Fibroblast of skin of back (primary cell): ENCODE measurements at regions not wholly inside any gene's neighbourhood (a gene's known extent, or its start where the extent isn't known, plus 50 kb on each side); places are given as distances from the start of the nearest gene placed in this dataset.
A peak's percentile ranks its signal among the peaks of the same experiment; 100 is the strongest.
"Not testable (repeated sequence)": the region's sequence is repeated elsewhere in the genome, so short reads cannot be mapped to it uniquely, and the experiment has no call there.

Source experiments
- DNase-seq: peaks from one replicate; pipeline ENCODE4 v3.0.0-alpha.2; 2013

DNA sequence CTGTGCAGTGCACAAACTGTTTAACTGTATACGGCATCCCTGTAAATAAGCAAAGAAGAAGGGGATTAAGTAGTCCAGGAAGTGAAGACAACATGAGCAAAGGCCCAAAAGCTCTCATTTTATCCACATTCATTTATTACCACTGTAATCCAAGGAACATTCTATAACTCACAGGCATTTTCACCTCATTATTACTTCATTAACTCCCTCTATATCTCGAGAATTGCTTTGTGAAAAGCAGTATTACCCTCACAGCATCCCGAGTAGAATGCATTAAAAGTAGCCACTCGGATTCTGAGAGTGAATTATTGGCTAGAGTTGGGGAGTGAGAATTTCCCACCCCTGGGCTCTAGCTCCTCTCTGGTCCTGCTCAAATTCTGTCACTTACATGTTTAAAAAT, 51.0 kb upstream of the CHCHD3 start:
- DNase-seq, result no peak

DNA sequence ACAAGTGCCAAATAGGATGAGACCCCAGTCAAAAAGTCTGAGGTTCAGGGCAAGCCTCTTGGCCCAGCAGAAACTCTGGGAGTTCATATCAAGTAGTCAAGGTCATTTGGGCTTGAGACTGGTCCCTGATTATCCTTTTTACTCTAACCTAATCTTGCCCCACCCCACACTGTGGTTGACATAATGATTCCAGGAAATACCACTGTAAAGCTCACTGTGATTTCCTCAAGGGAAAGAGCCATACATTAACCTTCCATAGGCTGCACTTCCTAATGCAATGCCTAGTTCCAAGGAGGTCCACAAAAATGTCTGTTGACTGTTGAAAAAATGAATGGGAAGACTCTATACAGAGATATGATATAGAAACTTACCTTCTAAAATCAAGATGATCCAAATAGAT, 52.9 kb upstream of the CHCHD3 start:
- DNase-seq, result no peak

DNA sequence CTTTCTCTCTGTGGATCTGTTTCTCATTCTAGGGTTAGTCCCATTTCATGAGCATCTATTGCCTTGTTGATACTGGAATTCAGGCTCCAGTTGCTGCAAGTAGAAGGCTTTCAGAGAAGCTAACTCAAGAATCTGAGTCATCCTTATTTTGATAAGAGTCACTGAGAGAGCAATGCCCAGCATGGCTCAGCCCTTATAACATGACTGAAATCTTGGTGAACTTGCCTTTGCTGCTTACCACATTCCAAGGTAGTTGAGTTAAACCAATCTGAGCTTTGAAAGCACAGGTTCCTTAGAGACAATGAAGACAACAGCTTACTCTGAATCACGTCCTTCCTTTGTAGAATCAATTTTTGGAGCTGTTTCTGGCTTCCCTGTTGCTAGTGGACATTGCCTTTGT, 53.6 kb upstream of the CHCHD3 start:
- DNase-seq, result peak; percentile 27

DNA sequence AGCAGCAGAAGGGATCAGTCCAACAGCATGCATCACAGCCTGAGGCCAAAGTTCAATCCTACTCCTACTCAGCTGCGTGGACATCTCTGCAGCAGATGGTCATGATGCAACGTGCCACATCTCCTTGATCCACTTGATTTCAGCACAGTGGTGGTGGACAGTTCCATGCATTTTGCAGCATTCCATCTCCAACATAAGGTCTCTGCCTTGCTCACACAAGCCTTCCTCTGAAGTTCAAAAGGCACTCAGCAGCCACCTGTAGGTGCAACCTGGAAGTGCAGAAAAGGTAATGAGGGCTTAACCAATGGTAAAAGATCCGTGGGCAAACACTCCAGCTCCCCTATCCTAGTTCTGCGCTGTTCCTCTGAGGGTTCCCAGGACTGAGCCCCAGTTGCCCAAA, 57.5 kb upstream of the CHCHD3 start:
- peak; percentile 38 for DNase-seq

DNA sequence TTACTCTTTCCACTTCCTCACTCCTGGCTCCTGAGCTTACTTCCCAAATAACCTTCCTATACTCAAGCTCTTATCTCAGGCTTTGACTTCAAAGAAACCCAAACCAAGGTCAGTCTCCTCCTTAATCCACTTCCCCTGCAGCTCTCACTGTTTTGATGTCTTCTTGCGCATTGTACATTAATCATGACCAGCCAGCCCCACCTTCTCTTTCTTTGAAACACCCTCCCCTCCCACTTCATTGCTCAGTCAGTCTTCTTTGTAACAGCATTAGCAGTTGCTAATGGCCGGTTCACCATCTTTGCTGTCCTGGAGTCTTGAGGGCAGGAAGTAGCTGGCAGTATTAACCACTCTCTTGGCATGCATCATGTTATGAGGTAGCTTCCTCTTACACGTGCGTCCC, 57.9 kb upstream of the CHCHD3 start:
- no peak for DNase-seq

DNA sequence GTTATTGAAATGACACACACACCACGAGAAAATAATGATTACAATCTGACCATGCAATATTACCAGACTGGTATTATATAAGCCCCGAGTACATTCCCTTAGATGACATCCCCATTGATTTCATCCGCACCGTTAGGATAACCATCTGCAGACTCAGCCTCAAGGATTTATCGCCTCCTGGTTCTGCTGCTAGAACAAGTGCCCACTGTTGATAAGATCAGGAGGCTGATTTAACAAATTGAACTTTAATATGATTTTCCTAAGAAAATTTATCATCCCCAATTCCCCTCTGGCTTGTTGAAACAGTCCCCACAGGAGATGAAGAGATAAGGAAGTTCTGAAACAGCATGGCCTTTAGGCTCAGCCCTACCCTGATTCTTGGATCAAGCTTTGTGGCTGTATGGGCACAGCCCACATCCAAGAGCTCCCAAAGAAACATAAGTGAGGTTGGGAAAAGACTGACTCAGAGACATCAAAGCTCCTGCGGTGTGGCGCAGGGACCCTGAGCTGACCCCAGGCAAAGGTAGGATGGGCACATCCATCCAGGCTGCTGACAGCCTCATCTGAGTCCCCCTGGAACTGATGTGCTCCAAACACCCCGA, 59.2 kb upstream of the CHCHD3 start:
- DNase-seq, result no peak

DNA sequence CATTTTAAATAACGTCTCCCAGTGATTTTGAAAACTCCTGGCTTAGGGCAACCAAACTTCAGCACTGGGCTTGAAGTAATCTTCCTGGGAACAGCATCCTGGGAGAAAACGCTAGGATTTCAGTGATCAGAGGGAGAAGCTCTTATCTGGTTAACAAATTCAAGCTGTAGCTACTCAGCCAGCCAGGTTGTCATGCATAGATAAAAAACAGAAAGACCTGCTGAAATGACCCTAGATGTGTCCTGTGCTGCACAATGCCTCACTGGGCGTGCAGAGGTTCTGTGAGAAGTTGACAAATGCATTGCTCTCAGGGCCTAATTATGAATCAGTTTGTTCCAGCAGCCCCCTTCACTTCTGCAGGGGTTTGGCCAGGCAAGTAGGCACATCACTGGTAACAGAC, 68.9 kb upstream of the CHCHD3 start:
- DNase-seq, result no peak

DNA sequence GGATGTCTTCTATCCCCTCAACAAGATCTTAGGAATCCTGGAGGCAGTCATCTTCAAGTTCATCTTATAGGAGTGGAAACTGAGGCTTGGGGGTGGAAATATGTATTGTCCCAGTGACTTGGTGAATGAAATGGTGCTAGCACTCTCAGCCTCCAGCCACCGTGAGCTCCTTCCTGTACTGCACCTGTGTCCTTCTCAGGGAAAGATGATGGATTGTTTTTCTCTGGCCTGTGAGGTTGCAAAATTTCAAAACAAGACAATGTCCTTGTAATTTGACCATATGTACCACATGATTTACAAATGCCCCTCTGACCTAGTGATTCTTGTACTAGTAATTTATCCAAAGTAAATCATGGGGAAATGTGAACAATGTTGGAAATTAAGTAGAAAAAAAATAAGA, 71.0 kb upstream of the CHCHD3 start:
- no peak for DNase-seq

DNA sequence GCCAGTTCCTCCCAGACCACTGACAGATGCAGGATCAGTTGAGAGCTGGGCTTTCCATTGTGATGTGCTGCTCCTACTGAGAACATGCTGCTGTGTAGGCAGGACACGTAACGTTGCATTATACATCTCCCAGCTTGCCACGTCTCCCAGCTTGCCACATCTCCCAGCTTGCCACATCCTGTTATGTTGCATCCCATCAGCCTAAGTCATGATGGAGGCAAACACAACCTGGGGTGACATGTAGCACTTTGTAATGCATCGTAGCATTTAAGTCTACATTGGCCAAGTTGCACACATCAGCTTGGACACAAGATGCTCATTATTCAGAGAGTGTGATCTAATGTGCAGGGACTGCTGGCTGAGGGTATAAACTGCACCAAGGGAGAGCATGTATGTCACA, 73.3 kb upstream of the CHCHD3 start:
- DNase-seq, result no peak

DNA sequence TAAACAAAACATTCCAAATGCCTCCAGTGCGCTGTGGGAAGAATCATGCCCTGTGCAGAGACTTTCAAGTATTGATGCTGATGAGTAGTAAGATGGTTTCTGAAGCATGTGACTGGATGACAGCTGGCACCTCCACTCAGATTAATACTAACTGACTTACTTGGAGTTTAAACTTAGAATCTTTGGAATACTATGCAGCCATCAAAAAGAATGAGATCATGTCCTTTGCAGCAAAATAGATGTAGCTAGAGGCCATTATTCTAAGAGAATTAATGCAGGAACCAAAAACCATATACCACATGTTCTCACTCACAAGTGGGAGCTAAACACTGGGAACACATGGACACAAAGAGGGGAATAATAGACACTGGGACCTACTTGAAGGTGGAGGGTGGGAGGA, 73.8 kb upstream of the CHCHD3 start:
- no peak for DNase-seq

DNA sequence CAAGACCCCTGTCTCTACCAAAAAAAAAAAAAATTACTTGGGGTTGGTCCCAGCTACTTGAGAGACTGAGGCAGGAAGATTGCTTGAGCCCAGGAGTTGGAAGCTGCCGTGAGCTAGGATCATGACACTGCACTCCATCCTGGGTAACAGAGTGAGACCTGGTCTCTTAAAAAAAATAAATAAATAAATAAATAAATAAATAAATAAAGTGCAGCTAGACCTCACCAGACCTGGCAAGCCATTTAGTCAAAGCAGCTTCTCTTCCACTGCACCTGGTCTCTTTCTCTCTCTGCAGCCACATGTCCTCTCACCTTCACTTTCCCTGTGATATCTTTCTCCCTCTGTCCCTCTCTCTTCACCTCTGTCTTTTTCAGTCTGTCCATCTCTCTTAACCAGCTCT, 75.2 kb upstream of the CHCHD3 start:
- DNase-seq, result no peak

DNA sequence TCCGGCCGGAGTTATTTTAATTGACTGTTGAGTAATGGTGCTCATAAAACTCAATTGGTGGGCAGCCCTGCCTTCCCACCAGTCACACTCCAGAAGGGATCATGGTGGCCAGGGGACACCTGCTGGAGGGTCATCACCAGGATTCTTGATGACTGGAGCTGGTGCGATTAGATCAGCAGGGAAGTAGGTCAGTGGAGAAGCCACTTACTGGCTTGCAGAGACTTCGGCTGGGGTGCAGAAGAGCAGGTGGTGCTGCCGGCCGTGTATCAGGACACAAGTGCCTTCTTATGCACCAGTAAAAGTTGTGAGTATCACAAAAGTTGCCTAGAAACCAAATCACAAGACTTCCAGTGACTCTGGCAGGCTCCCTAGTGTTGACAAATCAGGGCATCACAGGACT, 82.6 kb upstream of the CHCHD3 start:
- DNase-seq, result no peak

DNA sequence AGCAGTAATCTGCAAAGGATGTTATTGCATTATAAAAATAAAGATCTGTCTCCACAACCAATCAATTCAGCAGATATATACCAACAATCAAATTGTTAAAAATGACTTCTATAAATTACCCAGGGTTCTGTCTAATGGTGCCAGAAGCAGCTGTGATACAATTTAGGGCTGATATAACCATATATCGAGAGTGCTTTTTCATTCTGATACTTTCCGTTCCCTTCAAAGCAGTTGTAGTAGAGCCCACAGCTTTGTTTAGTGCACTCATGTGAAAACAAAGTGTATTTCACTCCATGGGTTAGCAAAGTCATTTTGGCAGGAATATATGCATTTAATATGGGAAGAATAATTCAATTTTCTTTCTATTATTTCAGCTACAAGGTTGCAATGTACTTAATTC, 83.1 kb upstream of the CHCHD3 start:
- DNase-seq, result no peak

DNA sequence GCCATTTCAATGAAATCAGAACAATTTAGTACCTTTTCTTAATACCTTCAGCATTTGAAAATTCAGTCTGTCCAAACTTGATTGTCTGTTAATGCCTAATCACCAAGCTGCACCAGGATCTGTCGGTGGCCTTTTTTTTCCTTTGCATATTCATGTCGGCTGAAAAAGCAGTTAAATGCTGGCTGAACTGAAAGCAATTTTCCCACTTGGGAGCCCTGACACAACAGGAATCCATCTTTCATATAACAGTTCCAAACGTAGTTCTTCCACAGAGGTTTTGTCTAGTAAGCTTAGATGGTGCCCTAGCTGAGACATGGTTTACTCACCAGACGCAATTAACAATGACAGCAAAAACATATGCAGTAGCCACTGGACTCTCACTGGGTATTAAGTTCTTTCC, 83.6 kb upstream of the CHCHD3 start:
- DNase-seq, result no peak

DNA sequence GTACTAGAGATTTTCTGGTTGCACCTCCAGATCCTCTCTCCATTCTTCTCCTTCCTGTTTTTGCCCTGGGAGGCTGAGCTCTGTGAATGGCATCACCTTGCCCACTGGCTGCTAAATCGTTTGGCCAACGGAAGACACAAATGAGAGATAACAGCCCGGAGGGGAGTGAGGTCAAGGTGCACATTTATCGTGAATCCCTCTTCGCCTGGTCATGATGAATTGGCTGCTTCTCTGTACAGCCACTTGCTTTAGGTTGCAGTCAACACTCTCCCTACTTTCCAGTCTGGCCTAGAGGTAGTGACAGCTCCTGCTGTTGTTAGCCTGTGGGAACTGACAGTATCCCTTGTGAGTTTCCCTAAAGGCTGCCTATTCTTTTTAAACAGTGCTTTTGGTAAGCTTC, 85.4 kb upstream of the CHCHD3 start:
- no peak for DNase-seq

DNA sequence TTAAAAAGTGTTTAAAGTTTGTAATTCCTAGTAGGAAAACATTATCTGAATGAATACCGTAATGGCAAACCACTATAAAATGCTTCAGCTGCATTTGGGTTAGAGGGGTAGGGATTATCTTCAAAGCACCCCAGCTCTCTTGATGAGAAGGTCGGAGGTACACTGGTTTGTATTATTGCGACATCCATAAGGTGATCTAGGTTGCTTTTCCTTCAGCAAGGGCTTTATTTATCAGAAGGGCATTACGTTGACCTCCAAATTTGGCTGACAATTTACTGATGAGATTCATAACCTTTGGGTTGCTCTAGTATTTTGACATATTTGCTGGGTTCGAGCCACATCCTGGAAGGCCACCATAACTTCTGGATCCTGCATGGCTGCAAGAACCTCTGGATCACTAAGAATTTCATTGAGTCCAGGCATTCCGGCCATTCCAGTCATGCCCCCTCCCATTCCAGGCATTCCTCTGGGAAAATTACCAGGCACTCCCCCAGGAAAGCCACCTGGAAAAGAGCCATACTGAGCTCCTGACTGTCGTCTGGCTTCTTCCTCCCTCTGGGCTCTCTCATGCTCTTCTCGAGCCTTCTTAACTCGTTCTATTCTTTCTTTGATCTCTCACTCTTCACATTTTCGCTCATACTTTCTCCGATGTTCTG, 83.6 kb upstream of the EXOC4 start:
- not testable (repeated sequence) for DNase-seq

DNA sequence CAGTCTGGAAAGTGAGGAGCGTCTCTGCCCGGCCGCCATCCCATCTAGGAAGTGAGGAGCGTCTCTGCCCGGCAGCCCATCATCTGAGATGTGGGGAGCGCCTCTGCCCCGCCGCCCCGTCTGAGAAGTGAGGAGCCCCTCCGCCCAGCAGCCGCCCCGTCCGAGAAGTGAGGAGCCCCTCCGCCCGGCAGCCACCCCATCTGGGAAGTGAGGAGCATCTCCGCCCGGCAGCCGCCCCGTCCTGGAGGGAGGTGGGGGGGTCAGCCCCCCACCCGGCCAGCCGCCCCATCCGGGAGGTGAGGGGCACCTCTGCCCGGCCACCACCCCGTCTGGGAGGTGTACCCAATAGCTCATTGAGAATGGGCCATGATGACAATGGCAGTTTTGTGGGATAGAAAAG, 75.4 kb upstream of the EXOC4 start:
- not testable (repeated sequence) for DNase-seq

DNA sequence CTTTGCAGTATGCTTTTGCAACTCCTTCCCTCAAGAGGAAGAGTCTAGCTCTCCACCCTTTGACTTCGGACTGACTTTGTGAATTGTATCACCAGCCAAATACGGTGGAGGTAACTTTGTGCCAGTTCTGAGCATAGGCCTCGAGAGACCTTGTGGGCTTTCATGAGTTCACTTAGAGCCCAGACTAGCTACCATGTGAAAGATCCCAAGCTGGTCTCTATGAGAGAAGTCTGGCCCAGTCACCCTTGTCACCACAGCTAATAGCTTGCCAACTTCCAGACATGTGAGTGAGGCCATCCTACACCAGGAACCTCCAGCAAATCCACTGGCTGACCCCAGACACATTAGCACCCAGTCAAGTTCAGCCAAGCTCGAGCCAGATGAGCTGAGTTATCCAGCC, 72.2 kb upstream of the EXOC4 start:
- no peak for DNase-seq

DNA sequence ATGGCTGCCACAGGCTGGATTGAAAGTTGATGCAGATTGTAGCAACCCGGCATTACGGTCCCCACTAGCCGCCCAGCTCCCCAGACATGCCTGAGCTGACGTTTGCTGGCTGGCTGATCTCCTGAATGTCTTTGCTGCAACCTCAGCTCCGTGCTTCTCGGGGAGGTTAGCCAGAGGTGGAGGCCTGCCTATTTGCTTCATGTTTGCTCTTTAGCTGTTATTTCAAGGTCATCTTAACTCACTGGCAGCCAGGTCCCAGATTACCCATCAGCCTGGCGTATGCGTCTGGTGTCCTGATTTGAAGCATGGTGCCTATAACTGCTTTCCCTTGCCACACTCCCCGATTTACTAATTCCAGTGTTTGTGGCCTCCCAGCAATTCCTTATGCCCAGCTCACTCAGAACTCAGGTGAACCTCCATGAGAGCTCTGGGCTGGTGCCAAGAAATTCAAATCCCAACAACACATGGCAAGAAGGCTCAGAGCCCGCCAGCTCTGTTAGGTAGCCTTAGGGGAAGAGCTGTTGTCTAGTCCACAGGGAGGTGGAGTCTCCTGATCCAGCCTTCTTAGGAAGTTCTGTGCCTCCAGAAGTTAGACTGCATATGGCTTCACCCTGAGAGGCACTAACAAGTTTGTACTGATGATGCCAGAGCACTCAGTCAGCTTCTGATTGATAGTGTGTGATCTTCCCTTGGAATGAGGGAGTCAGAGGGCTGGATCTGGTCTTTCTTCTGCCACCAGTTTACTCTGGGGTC, 69.7 kb upstream of the EXOC4 start:
- no peak for DNase-seq

DNA sequence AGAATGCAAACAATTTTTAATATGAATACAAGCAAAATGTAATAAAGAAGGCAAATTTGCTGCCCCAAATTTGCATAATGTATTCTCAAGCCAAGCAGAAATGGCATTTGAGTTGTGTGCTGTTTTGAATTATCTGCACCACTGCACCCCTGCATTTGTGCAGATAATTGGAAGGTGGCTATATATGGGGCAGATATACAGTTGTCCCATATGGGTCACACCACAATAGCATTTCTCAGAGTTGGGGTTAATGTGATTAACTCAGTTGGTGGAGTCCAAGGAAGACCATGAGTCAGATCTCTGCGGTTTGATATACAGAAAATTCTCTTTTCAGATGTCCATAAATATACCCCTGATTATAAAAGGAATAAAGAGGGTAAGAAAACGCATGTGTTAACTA, 68.9 kb upstream of the EXOC4 start:
- DNase-seq, result no peak

DNA sequence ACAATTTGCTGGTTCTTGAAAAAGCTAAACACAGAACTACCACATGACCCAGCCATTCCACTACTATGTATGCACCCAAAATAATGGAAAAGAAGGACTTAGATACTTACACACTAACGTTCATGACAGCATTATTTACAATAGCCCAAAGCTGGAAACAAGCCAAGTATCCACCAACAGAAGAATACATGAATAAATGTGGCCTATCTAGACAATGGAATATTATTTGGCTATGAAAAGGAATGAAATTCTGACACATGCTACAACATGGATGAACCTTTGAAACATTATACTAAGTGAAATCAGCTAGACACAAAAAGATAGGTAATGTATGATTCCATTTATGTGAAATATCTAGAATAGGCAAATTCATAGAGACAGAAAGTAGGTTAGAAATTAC, 67.4 kb upstream of the EXOC4 start:
- no peak for DNase-seq

DNA sequence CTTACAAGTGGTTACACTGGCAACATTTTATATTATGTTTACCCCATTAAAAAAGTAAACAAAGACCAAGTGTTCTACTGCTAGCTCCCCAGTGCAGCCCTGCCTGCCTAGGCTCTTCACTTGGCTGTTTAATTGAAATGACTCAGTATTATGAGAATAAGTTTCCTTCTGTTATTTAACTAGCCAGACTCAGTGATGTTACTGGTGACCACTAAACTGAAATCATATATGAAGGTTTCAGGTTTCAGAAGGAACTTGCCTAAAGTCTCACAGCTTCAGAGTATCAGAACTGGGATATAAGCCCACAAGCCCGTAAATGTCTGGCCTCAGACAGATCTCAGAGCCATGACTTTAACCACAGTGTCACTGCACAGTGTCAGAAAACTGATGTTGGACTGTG, 66.8 kb upstream of the EXOC4 start:
- DNase-seq, result no peak

DNA sequence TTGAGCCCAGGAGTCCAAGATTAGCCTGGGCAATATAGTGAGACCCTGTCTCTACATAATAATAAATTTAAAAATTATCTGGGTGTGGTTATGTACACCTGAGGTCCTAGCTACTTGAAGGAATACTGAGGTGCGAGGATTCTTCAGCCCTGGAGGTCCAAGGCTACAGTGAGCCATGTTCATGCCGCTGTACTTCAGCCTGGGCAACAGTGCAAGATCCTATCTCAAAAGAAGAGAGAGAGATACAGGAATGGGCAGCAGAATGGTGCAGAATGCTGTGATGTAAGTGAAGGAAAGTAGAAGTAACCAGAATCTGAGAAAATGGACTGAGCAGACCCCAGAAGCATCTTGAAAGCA, 62.7 kb upstream of the EXOC4 start:
- no peak for DNase-seq

DNA sequence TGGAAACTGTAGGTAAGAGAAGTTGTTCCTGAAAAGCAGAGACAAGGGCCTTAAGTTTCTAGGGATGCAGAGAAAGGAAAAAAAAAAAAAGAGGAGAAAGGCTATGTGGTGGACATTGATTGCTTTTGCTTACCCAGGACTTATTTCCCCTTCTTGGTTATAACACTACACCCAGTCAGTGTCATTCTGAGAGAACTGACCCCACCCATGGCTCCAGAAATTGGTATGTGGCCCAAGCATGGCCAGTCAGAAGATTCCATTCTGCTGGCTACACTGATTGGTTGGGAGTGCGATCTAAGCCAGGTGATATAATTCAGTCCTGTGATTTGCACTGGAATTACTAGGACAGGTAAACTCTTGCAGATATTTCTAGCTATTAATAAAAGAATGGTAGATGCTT, 62.2 kb upstream of the EXOC4 start:
- DNase-seq, result no peak

DNA sequence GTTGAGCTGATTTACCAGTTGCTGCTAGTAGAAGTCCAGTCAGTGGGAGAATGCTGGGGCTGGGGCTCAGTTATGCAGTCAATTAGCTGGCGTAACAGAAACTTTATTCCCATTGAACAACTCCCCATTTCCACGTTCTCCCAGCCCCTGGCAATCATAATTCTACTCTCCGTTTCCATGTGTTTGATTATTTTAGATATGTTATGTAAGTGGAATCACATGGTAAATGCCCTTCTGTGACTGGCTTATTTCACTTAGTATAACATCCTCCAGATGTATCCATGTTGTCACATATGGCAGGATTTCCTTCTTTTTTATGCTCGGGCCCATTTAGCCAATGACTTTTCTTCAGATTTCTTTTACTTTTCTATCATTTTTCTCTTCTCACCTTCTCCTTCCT, 61.1 kb upstream of the EXOC4 start:
- no peak for DNase-seq
